Activated T-helper 2 cell treated with anti-CD3 and anti-CD28 coated beads, Interferon-gamma antibody, Interleukin-2, Interleukin-4, amounts not matched to agents 10 μg/mL and 5 μg/mL and 100 μg/mL, durations not matched to agents 14 hours and 24 hours and 36 hours (primary cell): ENCODE measurements at regions not wholly inside any gene's neighbourhood (a gene's known extent, or its start where the extent isn't known, plus 50 kb on each side); places are given as distances from the start of the nearest gene placed in this dataset.
A peak's percentile ranks its signal among the peaks of the same experiment; 100 is the strongest.

Experiments
- DNase-seq: peaks from one replicate; pipeline ENCODE4 v3.0.0; 2021; ENCODE audit warnings: low spot score
- H3K27ac Mint-ChIP-seq: one replicate; pipeline ENCODE4 v1.8.0; 2021; ENCODE audit warnings: mixed read lengths
- H3K27me3 Mint-ChIP-seq: one replicate; pipeline ENCODE4 v1.8.0; 2021; ENCODE audit warnings: low read depth, mixed read lengths
- H3K36me3 Mint-ChIP-seq: one replicate; pipeline ENCODE4 v1.8.0; 2021; ENCODE audit warnings: low read depth, mixed read lengths
- H3K4me1 Mint-ChIP-seq: one replicate; pipeline ENCODE4 v1.8.0; 2021; ENCODE audit warnings: low read depth, mixed read lengths
- H3K4me3 Mint-ChIP-seq: one replicate; pipeline ENCODE4 v1.8.0; 2021; ENCODE audit warnings: low read depth, mild to moderate bottlenecking, moderate library complexity, mixed read lengths
- H3K9me3 Mint-ChIP-seq: one replicate; pipeline ENCODE4 v1.8.0; 2021; ENCODE audit warnings: mixed read lengths
- intact Hi-C: fragments of 100-400 bp; cut with micrococcal nuclease; formaldehyde crosslinking; loops from one replicate; pipeline ENCODE4 v1.15.1; 2023

GRCh38 chr2:221655300-221655699 is 83.2 kb upstream of the EPHA4 start:
- H3K36me3 Mint-ChIP-seq: no peaks in the 10 kb centered on the region
- no peaks in the 10 kb centered on the region for H3K4me1 Mint-ChIP-seq
- H3K27me3 Mint-ChIP-seq: no peaks in the 10 kb centered on the region
- H3K4me3 Mint-ChIP-seq: no peak overlapping the region
- no peaks in the 10 kb centered on the region for H3K9me3 Mint-ChIP-seq
- intact Hi-C loops: no loop called here
- no peak overlapping the region for H3K27ac Mint-ChIP-seq
- DNase-seq: no peak

GRCh38 chr2:221653182-221653581 is 81.1 kb upstream of the EPHA4 start:
- no peaks in the 10 kb centered on the region for H3K36me3 Mint-ChIP-seq
- no peaks in the 10 kb centered on the region for H3K9me3 Mint-ChIP-seq
- no peak for DNase-seq
- H3K27ac Mint-ChIP-seq: no peak overlapping the region
- no peaks in the 10 kb centered on the region for H3K4me1 Mint-ChIP-seq
- H3K27me3 Mint-ChIP-seq: no peaks in the 10 kb centered on the region
- H3K4me3 Mint-ChIP-seq: no peak overlapping the region
- intact Hi-C loops: no loop called here

- DNase-seq: no peak
- H3K27ac Mint-ChIP-seq: no peak overlapping the region
- H3K36me3 Mint-ChIP-seq: no peaks in the 10 kb centered on the region
- no peaks in the 10 kb centered on the region for H3K27me3 Mint-ChIP-seq
- intact Hi-C loops: no loop called here
- peaks cover 11% of the 10 kb centered on the region for H3K9me3 Mint-ChIP-seq
- no peak overlapping the region for H3K4me3 Mint-ChIP-seq
- no peaks in the 10 kb centered on the region for H3K4me1 Mint-ChIP-seq
These were observed 77.1 kb upstream of the EPHA4 start for GRCh38 chr2:221649051-221649775.

GRCh38 chr2:221642447-221642846 is 70.3 kb upstream of the EPHA4 start:
- peaks cover 2% of the 10 kb centered on the region for H3K4me1 Mint-ChIP-seq
- no peaks in the 10 kb centered on the region for H3K36me3 Mint-ChIP-seq
- no peak for DNase-seq
- H3K27ac Mint-ChIP-seq: no peak overlapping the region
- peaks cover 26% of the 10 kb centered on the region for H3K9me3 Mint-ChIP-seq
- no peaks in the 10 kb centered on the region for H3K27me3 Mint-ChIP-seq
- intact Hi-C loops: loop anchor here (5.0 kb wide), 1 partner anchor 780 kb away; the partner anchor contains the start of gene SGPP2
- H3K4me3 Mint-ChIP-seq: no peak overlapping the region

DNA sequence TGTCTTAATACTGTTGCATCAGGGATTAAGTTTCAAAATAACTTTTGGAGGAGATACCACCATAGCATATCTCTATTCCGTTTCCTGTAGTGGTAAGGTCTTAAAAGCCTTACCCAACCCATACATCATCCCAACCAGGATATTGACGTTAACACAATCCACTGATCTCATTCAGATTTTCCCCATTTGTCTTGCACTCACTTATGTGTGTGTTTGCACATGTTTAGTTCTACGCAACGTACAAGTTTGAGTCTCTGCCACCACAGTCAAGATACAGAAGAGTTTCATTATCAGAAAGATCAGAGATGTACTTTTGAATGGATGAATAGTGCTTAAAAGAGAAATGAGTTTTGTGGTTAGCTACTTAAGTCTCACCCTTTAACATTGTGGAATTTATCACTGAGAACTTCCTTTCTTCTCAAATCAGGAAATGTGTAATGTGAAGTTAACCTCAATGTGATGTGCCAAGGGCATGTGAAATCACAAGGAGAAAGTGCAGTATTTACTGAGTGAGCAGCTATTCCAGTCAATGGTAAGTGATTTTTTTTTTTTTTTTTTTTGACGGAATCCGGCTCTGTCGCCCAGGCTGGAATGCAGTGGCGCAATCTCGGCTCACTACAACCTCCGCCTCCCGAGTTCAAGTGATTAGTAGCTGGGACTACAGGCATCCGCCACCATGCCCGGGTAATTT is 69.2 kb upstream of the EPHA4 start:
- Mint-ChIP-seq H3K4me3 (no peak overlapping the region), H3K27me3 (no peaks in the 10 kb centered on the region), H3K36me3 (no peaks in the 10 kb centered on the region), H3K27ac (peak overlapping the region; percentile 33), H3K4me1 (peaks cover 2% of the 10 kb centered on the region), H3K9me3 (peaks cover 22% of the 10 kb centered on the region)
- DNase-seq: no peak
- intact Hi-C loops: loop anchor here (1.0 to 5.0 kb wide), 2 partner anchors 106 to 781 kb away; partner anchors contain the start of gene SGPP2

DNA sequence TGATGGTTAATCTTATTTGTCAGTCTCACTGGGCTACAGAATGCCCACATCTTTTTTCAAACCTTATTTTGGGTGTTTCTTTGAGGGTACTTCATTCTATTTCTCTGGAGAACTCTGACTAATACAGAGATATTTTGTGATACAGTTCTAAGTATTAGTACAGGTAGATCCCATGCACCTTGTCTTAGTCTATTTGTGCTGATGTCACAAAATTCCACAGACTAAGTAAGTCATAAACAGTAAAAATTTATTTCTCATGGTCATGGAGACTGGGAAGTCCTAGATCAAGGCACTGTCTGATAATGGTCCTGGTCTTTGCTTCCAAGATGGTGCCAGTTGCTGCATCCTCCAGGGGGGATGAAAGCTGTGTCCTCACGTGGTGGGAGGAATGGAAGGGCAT is 68.6 kb upstream of the EPHA4 start:
- no peak for DNase-seq
- H3K27me3 Mint-ChIP-seq: no peaks in the 10 kb centered on the region
- peaks cover 18% of the 10 kb centered on the region for H3K9me3 Mint-ChIP-seq
- H3K4me3 Mint-ChIP-seq: no peak overlapping the region
- no peaks in the 10 kb centered on the region for H3K36me3 Mint-ChIP-seq
- H3K27ac Mint-ChIP-seq: no peak overlapping the region
- H3K4me1 Mint-ChIP-seq: peaks cover 2% of the 10 kb centered on the region
- intact Hi-C loops: loop anchor here (1.0 to 5.0 kb wide), 2 partner anchors 107 to 782 kb away; partner anchors contain the start of gene SGPP2

GRCh38 chr2:221637851-221638250 is 65.7 kb upstream of the EPHA4 start:
- Mint-ChIP-seq H3K36me3 (no peaks in the 10 kb centered on the region), H3K4me3 (no peak overlapping the region), H3K4me1 (peaks cover 2% of the 10 kb centered on the region), H3K27me3 (no peaks in the 10 kb centered on the region), H3K9me3 (peaks cover 11% of the 10 kb centered on the region), H3K27ac (no peak overlapping the region)
- intact Hi-C loops: no loop called here
- DNase-seq: no peak

- H3K4me1 Mint-ChIP-seq: no peaks in the 10 kb centered on the region
- no peak overlapping the region for H3K27ac Mint-ChIP-seq
- no peak for DNase-seq
- peaks cover 7% of the 10 kb centered on the region for H3K9me3 Mint-ChIP-seq
- intact Hi-C loops: no loop called here
- no peaks in the 10 kb centered on the region for H3K36me3 Mint-ChIP-seq
- H3K27me3 Mint-ChIP-seq: no peaks in the 10 kb centered on the region
- no peak overlapping the region for H3K4me3 Mint-ChIP-seq
These were observed 63.8 kb upstream of the EPHA4 start for GRCh38 chr2:221635949-221636348.

DNA sequence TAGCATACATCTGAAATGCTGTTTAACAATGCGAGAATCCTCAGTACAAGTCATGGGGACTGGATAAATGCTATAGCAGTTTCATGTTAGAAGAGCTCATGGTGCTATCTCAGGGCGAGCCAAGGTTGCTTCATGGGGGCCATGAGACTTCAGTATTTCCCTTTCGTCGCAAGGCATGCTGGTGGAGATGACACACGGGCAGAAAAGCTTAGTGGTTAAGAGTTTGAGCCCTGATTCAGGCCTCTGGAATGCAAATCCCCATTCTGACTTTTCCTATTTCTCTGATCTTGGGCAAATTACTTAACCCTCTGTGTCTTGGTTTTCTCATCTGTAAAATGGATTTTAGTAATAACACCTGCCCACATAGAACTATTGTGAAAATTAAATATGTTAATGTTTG is 57.4 kb upstream of the EPHA4 start:
- no peak for DNase-seq
- Mint-ChIP-seq H3K36me3 (no peaks in the 10 kb centered on the region), H3K4me1 (no peaks in the 10 kb centered on the region), H3K27me3 (no peaks in the 10 kb centered on the region), H3K9me3 (no peaks in the 10 kb centered on the region), H3K4me3 (no peak overlapping the region), H3K27ac (no peak overlapping the region)
- intact Hi-C loops: no loop called here

DNA sequence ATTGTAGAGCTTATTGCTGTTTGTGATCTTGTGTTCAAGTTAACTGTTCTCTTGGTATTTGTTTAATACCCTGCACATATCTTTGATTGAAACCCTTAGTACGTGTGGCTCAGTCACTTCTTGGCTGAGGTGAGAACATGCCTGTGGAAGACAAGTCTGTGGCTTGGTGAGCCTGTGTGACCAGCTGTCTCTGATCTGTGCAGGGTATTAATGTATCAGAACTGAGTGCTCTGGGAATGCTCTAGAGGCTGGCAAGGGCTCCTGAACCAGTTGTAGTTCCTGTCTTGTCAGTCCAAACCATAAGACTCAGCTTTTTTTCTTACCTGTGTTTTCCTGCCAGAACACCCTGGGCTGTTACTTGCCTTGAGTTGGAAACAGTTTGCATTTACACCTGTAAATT is 52.4 kb upstream of the EPHA4 start:
- no peaks in the 10 kb centered on the region for H3K36me3 Mint-ChIP-seq
- H3K4me1 Mint-ChIP-seq: no peaks in the 10 kb centered on the region
- no peaks in the 10 kb centered on the region for H3K27me3 Mint-ChIP-seq
- intact Hi-C loops: no loop called here
- no peak overlapping the region for H3K27ac Mint-ChIP-seq
- DNase-seq: no peak
- no peak overlapping the region for H3K4me3 Mint-ChIP-seq
- no peaks in the 10 kb centered on the region for H3K9me3 Mint-ChIP-seq
